CD14-positive monocyte (primary cell): ENCODE measurements at regions not wholly inside any gene's neighbourhood (a gene's known extent, or its start where the extent isn't known, plus 50 kb on each side); places are given as distances from the start of the nearest gene placed in this dataset.

Experiments
- DNase-seq, 3 donors: peaks; one replicate each; pipeline ENCODE4 v3.0.0-alpha.2; 2011 to 2022
- H2AFZ ChIP-seq: 2 replicates; pipeline ENCODE4 v1.6.0; 2012; ENCODE audit warnings: mild to moderate bottlenecking, low read depth, low read length, inconsistent platforms; ENCODE audit not compliant: insufficient read depth, poor library complexity, severe bottlenecking
- H3K27ac ChIP-seq, 2 donors: 1 replicate in 1 of 2; 2 replicates in 1 of 2; pipeline ENCODE4 v1.5.1; 2012 to 2013; ENCODE audit warnings: low read length in 2 of 2, control low read depth in 1 of 2, inconsistent platforms in 1 of 2, low read depth in 1 of 2, mild to moderate bottlenecking in 1 of 2
- H3K27me3 ChIP-seq, 2 donors: one replicate each; pipeline versions ENCODE4 v1.6.0 to v1.6.1; 2011 to 2013; ENCODE audit warnings: low read length in 2 of 2; ENCODE audit not compliant: control insufficient read depth in 2 of 2, insufficient read depth in 2 of 2
- H3K36me3 ChIP-seq, 2 donors: replicated peaks in 1 of 2; 1 replicate in 1 of 2; 2 replicates in 1 of 2; pipeline versions ENCODE4 v1.5.1 to v1.6.1; 2012 to 2013; ENCODE audit warnings: low read length in 2 of 2, control low read depth in 1 of 2, inconsistent platforms in 1 of 2, mild to moderate bottlenecking in 1 of 2; ENCODE audit not compliant: insufficient read depth in 2 of 2, control insufficient read depth in 1 of 2
- H3K4me1 ChIP-seq, 2 donors: 1 replicate in 1 of 2; 2 replicates in 1 of 2; pipeline versions ENCODE4 v1.5.1 to v1.6.1; 2012 to 2013; ENCODE audit warnings: low read length in 2 of 2, control low read depth in 1 of 2, inconsistent platforms in 1 of 2, mild to moderate bottlenecking in 1 of 2, moderate library complexity in 1 of 2; ENCODE audit not compliant: insufficient read depth in 2 of 2, control insufficient read depth in 1 of 2
- H3K4me2 ChIP-seq: replicated peaks from 2 replicates; pipeline ENCODE3; 2012; ENCODE audit warnings: low read length, moderate library complexity, mild to moderate bottlenecking; ENCODE audit not compliant: poor library complexity, severe bottlenecking; ENCODE audit errors: extremely low read depth
- H3K4me3 ChIP-seq, 3 experiments: fragments of 200-600 bp in 1 of 3; sonication (generic) in 1 of 3; replicated peaks in 1 of 3; 1 replicate in 2 of 3; 2 replicates in 1 of 3; pipeline ENCODE4 v1.5.1; 2011 to 2013; ENCODE audit warnings: low read length in 3 of 3, mild to moderate bottlenecking in 3 of 3, control low read depth in 2 of 3, low read depth in 2 of 3, inconsistent platforms in 1 of 3, moderate library complexity in 1 of 3
- H3K79me2 ChIP-seq: 2 replicates; pipeline ENCODE4 v1.6.0; 2012; ENCODE audit warnings: mild to moderate bottlenecking, control low read depth, inconsistent platforms, low read length, moderate library complexity; ENCODE audit not compliant: insufficient read depth
- H3K9ac ChIP-seq: 2 replicates; pipeline ENCODE4 v1.6.0; 2017; ENCODE audit warnings: low read length, mild to moderate bottlenecking; ENCODE audit not compliant: insufficient read depth, poor library complexity, severe bottlenecking
- H3K9me3 ChIP-seq, 2 donors: replicated peaks in 1 of 2; 1 replicate in 1 of 2; 2 replicates in 1 of 2; pipeline versions ENCODE4 v1.5.1 to v1.6.1; 2012 to 2013; ENCODE audit warnings: low read length in 2 of 2, control low read depth in 1 of 2; ENCODE audit not compliant: control insufficient read depth in 1 of 2, insufficient read depth in 1 of 2
- H4K20me1 ChIP-seq: 2 replicates; pipeline ENCODE4 v1.6.0; 2012; ENCODE audit warnings: mild to moderate bottlenecking, low read length, control low read depth, moderate library complexity; ENCODE audit not compliant: insufficient read depth
- H3K27ac Mint-ChIP-seq, 7 donors: one replicate each; pipeline ENCODE4 v1.8.0; 2020; ENCODE audit warnings: mild to moderate bottlenecking in 7 of 7, mixed read lengths in 7 of 7, moderate library complexity in 6 of 7, inconsistent platforms in 2 of 7
- H3K27me3 Mint-ChIP-seq, 3 donors: one replicate each; pipeline ENCODE4 v1.8.0; 2021 to 2022; ENCODE audit warnings: low read depth in 3 of 3, mild to moderate bottlenecking in 3 of 3, mixed read lengths in 3 of 3, moderate library complexity in 3 of 3, inconsistent platforms in 1 of 3
- H3K36me3 Mint-ChIP-seq, 2 donors: one replicate each; pipeline ENCODE4 v1.8.0; 2020; ENCODE audit warnings: mixed read lengths in 2 of 2, inconsistent platforms in 1 of 2, mild to moderate bottlenecking in 1 of 2
- H3K4me1 Mint-ChIP-seq: one replicate; pipeline ENCODE4 v1.8.0; 2020; ENCODE audit warnings: mild to moderate bottlenecking, mixed read lengths
- H3K4me3 Mint-ChIP-seq, 2 donors: one replicate each; pipeline ENCODE4 v1.8.0; 2020; ENCODE audit warnings: mild to moderate bottlenecking in 2 of 2, mixed read lengths in 2 of 2, moderate library complexity in 1 of 2
- H3K9me3 Mint-ChIP-seq, 7 donors: one replicate each; pipeline ENCODE4 v1.8.0; 2020 to 2022; ENCODE audit warnings: mixed read lengths in 7 of 7, mild to moderate bottlenecking in 6 of 7, moderate library complexity in 6 of 7, inconsistent platforms in 2 of 7
- CTCF ChIP-seq: fragments of 200-600 bp; IDR thresholded peaks from one replicate; pipeline ENCODE4 v1.8.0; 2022; ENCODE audit warnings: antibody characterized with exemption, mild to moderate bottlenecking
- WGBS: methylation state at CpG from one replicate; pipeline ENCODE4 v1.1.5; 2013; ENCODE audit warnings: missing lambda C conversion rate; ENCODE audit not compliant: insufficient coverage; 5-methylcytosine and 5-hydroxymethylcytosine counted together
- intact Hi-C, 2 donors: fragments of 100-400 bp; cut with micrococcal nuclease; formaldehyde crosslinking; loops; one replicate each; pipeline versions ENCODE4 v1.15.0 to v1.15.1; 2023

- no peaks in the 10 kb centered on the region for H3K9me3 ChIP-seq
- no peak overlapping the region for H3K4me3 ChIP-seq
- no peak for DNase-seq
- Mint-ChIP-seq H3K27me3 (peaks cover 0 to 2% (median 0%) of the 10 kb centered on the region in 3 donors), H3K4me3 (no peak overlapping the region), H3K36me3 (no peaks in the 10 kb centered on the region), H3K27ac (no peak overlapping the region), H3K9me3 (peaks cover 0 to 6% (median 1%) of the 10 kb centered on the region in 7 donors), H3K4me1 (no peaks in the 10 kb centered on the region)
- H3K27me3 ChIP-seq: no peaks in the 10 kb centered on the region
- no peak overlapping the region for H3K9ac ChIP-seq
- WGBS: 67% methylated on average over 3 of the region's 4 CpGs
- H3K4me1 ChIP-seq: no peaks in the 10 kb centered on the region
- no peak overlapping the region for H2AFZ ChIP-seq
- H4K20me1 ChIP-seq: no peaks in the 10 kb centered on the region
- no peak overlapping the region for H3K4me2 ChIP-seq
- intact Hi-C loops: no loop called here
- no peak for TF ChIP-seq CTCF
- H3K27ac ChIP-seq: no peak overlapping the region
- no peaks in the 10 kb centered on the region for H3K36me3 ChIP-seq
- H3K79me2 ChIP-seq: no peaks in the 10 kb centered on the region
Observed at GRCh38 chr12:90899456-90900182, 55.4 kb downstream of the CCER1 start.

DNA sequence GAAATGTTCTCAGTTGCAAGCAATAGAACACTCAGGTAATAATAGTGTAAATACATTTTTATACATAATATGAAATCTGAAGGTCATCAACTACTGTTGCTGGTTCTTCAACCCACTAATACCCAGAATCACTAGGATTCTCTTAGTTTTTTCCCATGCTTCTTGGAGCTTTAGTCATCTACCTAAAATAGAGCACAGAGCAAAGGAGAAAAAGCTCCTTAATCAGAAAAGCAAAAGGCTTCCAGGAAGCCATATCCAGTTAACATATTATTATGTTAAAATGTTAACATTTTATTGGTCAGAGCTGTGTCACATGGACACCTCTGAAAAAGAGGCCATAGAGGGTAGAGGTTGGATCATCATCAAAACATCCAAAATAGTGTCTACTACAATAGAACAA is 57.0 kb downstream of the CCER1 start:
- no peak for TF ChIP-seq CTCF

More for the DNA sequence above, 57.0 kb downstream of the CCER1 start:
- Histone ChIP-seq H3K9me3 (no peaks in the 10 kb centered on the region), H3K4me2 (no peak overlapping the region), H3K9ac (no peak overlapping the region), H3K4me3 (no peak overlapping the region), H3K79me2 (no peaks in the 10 kb centered on the region), H3K27me3 (no peaks in the 10 kb centered on the region), H4K20me1 (no peaks in the 10 kb centered on the region), H3K36me3 (no peaks in the 10 kb centered on the region), H3K4me1 (no peaks in the 10 kb centered on the region), H2AFZ (no peak overlapping the region), H3K27ac (no peak overlapping the region)
- H3K4me1 Mint-ChIP-seq: no peaks in the 10 kb centered on the region
- intact Hi-C loops: no loop called here
- peaks cover 0 to 6% (median 1%) of the 10 kb centered on the region in 7 donors for H3K9me3 Mint-ChIP-seq
- H3K4me3 Mint-ChIP-seq: no peak overlapping the region
- DNase-seq: no peak
- H3K36me3 Mint-ChIP-seq: no peaks in the 10 kb centered on the region
- no peak overlapping the region for H3K27ac Mint-ChIP-seq
- peaks cover 0 to 2% (median 0%) of the 10 kb centered on the region in 3 donors for H3K27me3 Mint-ChIP-seq
